Esophagus muscularis mucosa (tissue), 4 donors: ENCODE measurements at regions not wholly inside any gene's neighbourhood (a gene's known extent, or its start where the extent isn't known, plus 50 kb on each side); places are given as distances from the start of the nearest gene placed in this dataset.

ENCODE experiments used
- CTCF ChIP-seq, 3 experiments: fragments of 200-600 bp in 2 of 3; fragments of 450-650 bp in 1 of 3; sonication (generic) in 2 of 3; IDR thresholded peaks; one replicate each; pipeline ENCODE4 v1.5.1; 2017 to 2019; ENCODE audit warnings: antibody characterized with exemption in 3 of 3, mild to moderate bottlenecking in 2 of 3, moderate library complexity in 1 of 3
- EP300 ChIP-seq: sonication (generic); formaldehyde crosslinking; IDR thresholded peaks from one replicate; pipeline ENCODE4 v1.6.1; 2017; ENCODE audit warnings: antibody characterized with exemption
- POLR2A ChIP-seq: fragments of 450-650 bp; IDR thresholded peaks from one replicate; pipeline ENCODE4 v1.6.1; 2017; ENCODE audit warnings: antibody characterized with exemption, moderate library complexity, mild to moderate bottlenecking, low read depth

- TF ChIP-seq POLR2A (no peak), CTCF (IDR thresholded peaks at IDR 0.05) (no peak), EP300 (no peak)
These were observed 511.6 kb downstream of the CDY2B start for GRCh38 chrY:17368413-17368812.
